IPS-20b (cell line): ENCODE measurements at regions not wholly inside any gene's neighbourhood (a gene's known extent, or its start where the extent isn't known, plus 50 kb on each side); places are given as distances from the start of the nearest gene placed in this dataset.

Source experiments
- H3K27ac ChIP-seq: one replicate; pipeline ENCODE4 v1.5.1; 2013; ENCODE audit warnings: low read length
- H3K27me3 ChIP-seq: 2 replicates; pipeline ENCODE4 v1.6.1; 2013; ENCODE audit warnings: mild to moderate bottlenecking, low read length, inconsistent platforms; ENCODE audit not compliant: insufficient read depth
- H3K36me3 ChIP-seq: 2 replicates; pipeline ENCODE4 v1.6.1; 2013; ENCODE audit warnings: low read depth, mild to moderate bottlenecking, inconsistent platforms, low read length, moderate library complexity; ENCODE audit not compliant: insufficient read depth
- H3K4me1 ChIP-seq: 2 replicates; pipeline ENCODE4 v1.6.1; 2013; ENCODE audit warnings: mild to moderate bottlenecking, control low read depth, inconsistent platforms, low read length, moderate library complexity; ENCODE audit not compliant: insufficient read depth
- H3K4me3 ChIP-seq: 2 replicates; pipeline ENCODE4 v1.5.1; 2013; ENCODE audit warnings: mild to moderate bottlenecking, low read length, inconsistent platforms
- H3K9ac ChIP-seq: 2 replicates; pipeline ENCODE4 v1.6.1; 2013; ENCODE audit warnings: low read depth, mild to moderate bottlenecking, inconsistent platforms, low read length, moderate library complexity
- H3K9me3 ChIP-seq: 2 replicates; pipeline ENCODE4 v1.6.1; 2013; ENCODE audit warnings: mild to moderate bottlenecking, low read depth, low read length, inconsistent platforms; ENCODE audit not compliant: insufficient read depth

- H3K27me3 ChIP-seq: no peaks in the 10 kb centered on the region
- no peak overlapping the region for H3K4me3 ChIP-seq
- H3K27ac ChIP-seq: no peak overlapping the region
- no peaks in the 10 kb centered on the region for H3K36me3 ChIP-seq
- no peaks in the 10 kb centered on the region for H3K4me1 ChIP-seq
- no peak overlapping the region for H3K9ac ChIP-seq
- H3K9me3 ChIP-seq: no peaks in the 10 kb centered on the region
Observed at GRCh38 chr13:37326334-37326733, 220.9 kb upstream of the CSNK1A1L start.

DNA sequence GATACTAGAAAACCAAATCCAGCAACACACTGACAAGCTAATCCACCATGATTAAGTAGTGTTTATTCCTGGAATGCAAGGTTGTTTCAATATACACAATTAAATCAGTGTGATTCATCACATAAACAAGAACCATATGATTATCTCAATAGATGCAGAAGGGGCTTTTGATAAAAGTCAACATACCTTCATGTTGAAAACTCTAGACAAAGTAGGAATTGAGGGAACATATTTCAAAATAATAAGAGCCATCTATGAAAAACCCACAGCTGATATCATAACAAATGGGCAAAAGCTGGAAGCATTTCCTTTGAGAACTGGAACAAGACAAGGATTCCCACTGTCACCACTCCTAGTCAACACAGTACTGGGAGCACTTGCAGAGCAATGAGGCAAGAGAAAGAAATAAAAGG is 213.6 kb upstream of the CSNK1A1L start:
- no peak overlapping the region for H3K27ac ChIP-seq
- H3K9ac ChIP-seq: no peak overlapping the region
- no peak overlapping the region for H3K4me3 ChIP-seq
- no peaks in the 10 kb centered on the region for H3K27me3 ChIP-seq
- H3K4me1 ChIP-seq: no peaks in the 10 kb centered on the region; the same call in 1 of the 2 replicates
- no peaks in the 10 kb centered on the region for H3K36me3 ChIP-seq
- no peaks in the 10 kb centered on the region for H3K9me3 ChIP-seq

DNA sequence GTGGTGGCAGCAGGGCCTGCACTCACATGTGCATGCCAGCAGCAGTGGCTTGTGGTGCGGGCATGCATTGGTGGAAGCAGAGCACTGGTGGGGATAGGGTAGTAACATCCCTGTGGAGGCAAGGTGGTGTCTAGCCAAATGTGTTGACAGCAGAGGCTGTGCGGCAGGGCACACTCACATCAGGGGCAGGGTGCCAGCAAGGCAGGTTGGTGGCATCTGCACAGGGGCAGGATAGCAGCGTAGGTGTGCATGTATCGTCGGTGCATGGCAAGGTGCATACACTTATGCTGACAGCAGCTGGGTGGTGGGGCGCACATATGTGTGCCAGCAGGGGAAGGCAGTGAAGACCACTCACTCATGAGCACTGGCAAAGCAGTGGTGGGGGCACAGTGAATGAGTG is 211.5 kb upstream of the CSNK1A1L start:
- no peaks in the 10 kb centered on the region; the same call in 1 of the 2 replicates for H3K4me1 ChIP-seq
- H3K9ac ChIP-seq: no peak overlapping the region
- H3K4me3 ChIP-seq: no peak overlapping the region
- H3K9me3 ChIP-seq: no peaks in the 10 kb centered on the region
- H3K27me3 ChIP-seq: no peaks in the 10 kb centered on the region
- no peaks in the 10 kb centered on the region for H3K36me3 ChIP-seq
- H3K27ac ChIP-seq: no peak overlapping the region

- H3K36me3 ChIP-seq: no peaks in the 10 kb centered on the region
- H3K27me3 ChIP-seq: no peaks in the 10 kb centered on the region
- H3K9me3 ChIP-seq: no peaks in the 10 kb centered on the region
- no peak overlapping the region for H3K4me3 ChIP-seq
- no peak overlapping the region for H3K9ac ChIP-seq
- H3K4me1 ChIP-seq: no peaks in the 10 kb centered on the region; the same call in 1 of the 2 replicates
- no peak overlapping the region for H3K27ac ChIP-seq
Observed at GRCh38 chr13:37313372-37313771, 207.9 kb upstream of the CSNK1A1L start.

- Histone ChIP-seq H3K27me3 (no peaks in the 10 kb centered on the region), H3K36me3 (no peaks in the 10 kb centered on the region), H3K4me3 (no peak overlapping the region), H3K27ac (no peak overlapping the region), H3K4me1 (peaks cover 2% of the 10 kb centered on the region; the same call in 1 of the 2 replicates), H3K9ac (no peak overlapping the region), H3K9me3 (no peaks in the 10 kb centered on the region)
Observed at GRCh38 chr13:37306778-37307544, 201.5 kb upstream of the CSNK1A1L start.

DNA sequence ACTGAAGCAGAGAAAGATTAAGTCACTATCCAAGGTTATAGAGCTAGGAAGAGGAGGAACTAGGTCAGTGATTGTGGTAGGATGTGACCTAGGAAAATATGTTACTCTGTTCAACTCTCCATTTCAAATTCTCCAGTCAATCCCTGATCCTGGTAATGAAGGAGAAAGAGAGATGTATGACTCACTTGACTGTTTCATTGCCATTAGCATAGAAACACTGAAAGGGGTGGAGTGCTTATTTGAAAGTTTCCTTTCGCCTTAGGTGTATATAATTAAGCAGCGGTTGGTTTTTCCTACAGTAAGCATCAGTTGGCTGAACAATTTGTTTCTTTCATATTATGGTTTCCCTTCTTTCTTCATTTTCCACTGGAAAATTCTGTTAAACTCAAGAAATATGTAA is 198.1 kb upstream of the CSNK1A1L start:
- Histone ChIP-seq H3K36me3 (no peaks in the 10 kb centered on the region), H3K9me3 (no peaks in the 10 kb centered on the region), H3K27me3 (no peaks in the 10 kb centered on the region), H3K4me3 (no peak overlapping the region), H3K27ac (no peak overlapping the region), H3K9ac (no peak overlapping the region), H3K4me1 (peaks cover 2% of the 10 kb centered on the region; the same call in 1 of the 2 replicates)

DNA sequence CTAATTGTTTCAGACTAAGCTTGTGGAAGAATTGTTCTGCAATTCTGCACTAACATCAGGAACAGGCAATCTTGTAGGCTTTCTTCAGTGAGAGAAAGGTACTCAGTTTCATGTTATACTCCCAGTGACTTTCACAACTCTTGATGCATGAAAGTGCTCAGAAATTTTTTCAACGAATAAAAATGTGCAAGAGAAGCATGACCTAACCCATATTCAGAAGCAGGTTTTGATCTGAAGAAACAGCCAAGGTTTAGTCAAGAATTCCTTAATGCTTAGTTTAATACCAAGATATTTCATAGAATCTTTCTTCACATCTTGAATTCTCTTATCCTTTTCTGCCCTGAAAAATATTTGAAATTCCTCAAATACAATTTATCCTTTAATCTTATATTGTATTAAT is 197.2 kb upstream of the CSNK1A1L start:
- H3K9me3 ChIP-seq: no peaks in the 10 kb centered on the region
- peaks cover 2% of the 10 kb centered on the region; the same call in 1 of the 2 replicates for H3K4me1 ChIP-seq
- no peaks in the 10 kb centered on the region for H3K27me3 ChIP-seq
- H3K36me3 ChIP-seq: no peaks in the 10 kb centered on the region
- H3K27ac ChIP-seq: no peak overlapping the region
- no peak overlapping the region for H3K9ac ChIP-seq
- H3K4me3 ChIP-seq: no peak overlapping the region

GRCh38 chr13:37295573-37295972 is 190.1 kb upstream of the CSNK1A1L start:
- Histone ChIP-seq H3K9ac (no peak overlapping the region), H3K9me3 (no peaks in the 10 kb centered on the region), H3K27ac (no peak overlapping the region), H3K4me3 (no peak overlapping the region), H3K36me3 (no peaks in the 10 kb centered on the region), H3K27me3 (no peaks in the 10 kb centered on the region), H3K4me1 (no peaks in the 10 kb centered on the region)

DNA sequence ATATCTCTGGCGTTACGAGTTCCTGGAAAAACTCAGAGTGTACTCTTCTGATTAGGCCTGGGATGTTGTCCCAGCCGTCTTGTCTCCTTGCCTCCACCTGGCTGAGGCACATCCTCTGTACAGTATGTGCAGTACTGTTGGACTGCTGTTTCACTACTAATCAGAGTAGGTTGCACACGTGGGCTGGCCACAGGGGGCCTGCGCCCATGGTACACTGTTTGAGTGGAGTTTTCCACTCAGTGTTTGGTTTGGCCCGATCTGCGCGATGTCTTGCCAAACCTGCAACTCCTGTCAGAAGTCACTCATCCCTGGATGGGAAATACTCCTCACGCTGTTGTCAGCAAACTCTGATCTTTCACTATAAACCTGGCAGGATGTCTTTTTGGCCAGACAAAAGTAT is 189.6 kb upstream of the CSNK1A1L start:
- Histone ChIP-seq H3K9me3 (no peaks in the 10 kb centered on the region), H3K36me3 (no peaks in the 10 kb centered on the region), H3K4me1 (no peaks in the 10 kb centered on the region), H3K27ac (no peak overlapping the region), H3K4me3 (no peak overlapping the region), H3K27me3 (no peaks in the 10 kb centered on the region), H3K9ac (no peak overlapping the region)

- no peak overlapping the region for H3K9ac ChIP-seq
- no peaks in the 10 kb centered on the region for H3K4me1 ChIP-seq
- H3K36me3 ChIP-seq: no peaks in the 10 kb centered on the region
- H3K27ac ChIP-seq: no peak overlapping the region
- H3K4me3 ChIP-seq: no peak overlapping the region
- H3K27me3 ChIP-seq: no peaks in the 10 kb centered on the region
- H3K9me3 ChIP-seq: no peaks in the 10 kb centered on the region
Observed at GRCh38 chr13:37294472-37294871, 189.0 kb upstream of the CSNK1A1L start.

- Histone ChIP-seq H3K27ac (no peak overlapping the region), H3K4me1 (no peaks in the 10 kb centered on the region), H3K36me3 (no peaks in the 10 kb centered on the region), H3K27me3 (no peaks in the 10 kb centered on the region), H3K9ac (no peak overlapping the region), H3K4me3 (no peak overlapping the region), H3K9me3 (no peaks in the 10 kb centered on the region)
Observed at GRCh38 chr13:37293295-37293694, 187.8 kb upstream of the CSNK1A1L start.

DNA sequence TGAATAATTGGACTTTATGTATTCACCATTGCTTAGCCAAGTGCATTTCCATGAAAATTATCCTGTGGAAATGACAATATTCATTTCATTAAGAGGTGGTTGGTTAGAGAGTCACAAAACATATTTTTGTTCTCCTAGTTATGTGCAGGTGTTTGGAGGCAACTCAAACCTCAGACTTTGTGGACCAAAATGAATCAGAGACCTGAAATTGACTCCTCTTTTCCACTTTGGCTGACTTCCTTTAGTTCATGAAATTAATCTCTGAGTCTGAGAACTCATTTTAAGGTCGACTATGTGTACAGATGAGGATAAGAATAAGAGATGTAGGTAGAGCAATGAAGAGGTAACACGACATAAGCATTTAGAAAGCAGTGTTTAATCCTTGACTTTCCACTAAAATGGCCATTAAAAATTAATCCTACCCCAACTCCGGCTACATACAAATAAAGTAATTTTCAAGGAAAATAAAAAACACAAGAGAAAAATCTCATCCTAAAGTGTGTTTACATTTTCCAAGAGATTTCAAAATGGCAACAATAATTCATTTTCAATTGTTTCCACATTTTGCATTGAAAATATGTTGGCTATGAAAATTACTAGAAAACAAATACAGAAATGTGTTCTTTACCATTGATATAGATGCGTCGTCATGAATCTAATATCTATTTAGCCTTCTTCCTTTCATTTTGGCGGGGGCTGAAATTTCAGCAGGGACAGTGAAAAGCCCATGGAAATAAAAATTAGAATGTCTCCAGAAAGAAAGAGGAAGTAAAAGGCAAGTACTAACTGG is 185.4 kb upstream of the CSNK1A1L start:
- H3K9ac ChIP-seq: no peak overlapping the region
- H3K4me1 ChIP-seq: no peaks in the 10 kb centered on the region
- no peaks in the 10 kb centered on the region for H3K36me3 ChIP-seq
- H3K9me3 ChIP-seq: no peaks in the 10 kb centered on the region
- H3K4me3 ChIP-seq: no peak overlapping the region
- H3K27me3 ChIP-seq: no peaks in the 10 kb centered on the region
- H3K27ac ChIP-seq: no peak overlapping the region
